GM12864 (cell line): ENCODE measurements at regions not wholly inside any gene's neighbourhood (a gene's known extent, or its start where the extent isn't known, plus 50 kb on each side); places are given as distances from the start of the nearest gene placed in this dataset.
A peak's percentile ranks its signal among the peaks of the same experiment; 100 is the strongest.

Experiments
- DNase-seq: peaks from one replicate; pipeline ENCODE4 v3.0.0-alpha.2; 2011; ENCODE audit warnings: low read depth
- H3K4me3 ChIP-seq: 2 replicates; pipeline ENCODE4 v1.5.1; 2011; ENCODE audit warnings: mild to moderate bottlenecking, low read depth, low read length, control low read depth
- CTCF ChIP-seq: IDR thresholded peaks from 2 replicates; pipeline ENCODE4 v1.5.1; 2011; ENCODE audit warnings: low read depth, mild to moderate bottlenecking, moderate library complexity, low read length, control low read depth, inconsistent platforms; ENCODE audit errors: missing control alignments

- no peak overlapping the region for H3K4me3 ChIP-seq
- DNase-seq, result no peak
- TF ChIP-seq CTCF, result no peak
These were observed 105.0 kb downstream of the MC4R start for GRCh38 chr18:60267391-60268058.

- DNase-seq, result no peak
- no peak for TF ChIP-seq CTCF
- no peak overlapping the region for H3K4me3 ChIP-seq
These were observed 106.0 kb downstream of the MC4R start for GRCh38 chr18:60266558-60266957.

- TF ChIP-seq CTCF, result no peak
- no peak overlapping the region for H3K4me3 ChIP-seq
- no peak for DNase-seq
These were observed 113.4 kb downstream of the MC4R start for GRCh38 chr18:60259052-60259681.

GRCh38 chr18:60249388-60249787 lies 123.2 kb downstream of the MC4R start:
- DNase-seq, result no peak
- TF ChIP-seq CTCF, result no peak
- H3K4me3 ChIP-seq, result no peak overlapping the region

GRCh38 chr18:60248336-60249330 lies 123.9 kb downstream of the MC4R start:
- no peak overlapping the region for H3K4me3 ChIP-seq
- no peak for DNase-seq
- no peak for TF ChIP-seq CTCF

GRCh38 chr18:60247103-60247502 lies 125.5 kb downstream of the MC4R start:
- no peak overlapping the region for H3K4me3 ChIP-seq
- TF ChIP-seq CTCF, result no peak
- peak; percentile 21 for DNase-seq
